Bronchial epithelial cell (primary cell): ENCODE measurements at regions not wholly inside any gene's neighbourhood (a gene's known extent, or its start where the extent isn't known, plus 50 kb on each side); places are given as distances from the start of the nearest gene placed in this dataset.

Experiments used
- DNase-seq: peaks from one replicate; pipeline ENCODE4 v3.0.0-alpha.2; 2010; ENCODE audit warnings: low read depth
- FAIRE-seq: peaks from 2 replicates; lab custom pipeline; 2011; peaks lifted over from hg19 to GRCh38; lab: Jason Lieb, UNC
- H3K27me3 ChIP-seq: 2 replicates; pipeline ENCODE4 v1.5.1; 2011; ENCODE audit warnings: low read length; ENCODE audit not compliant: control insufficient read depth, insufficient read depth
- H3K36me3 ChIP-seq: 2 replicates; pipeline ENCODE4 v1.5.1; 2011; ENCODE audit warnings: low read length; ENCODE audit not compliant: control insufficient read depth, insufficient read depth
- H3K4me3 ChIP-seq: 2 replicates; pipeline ENCODE4 v1.5.1; 2011; ENCODE audit warnings: mild to moderate bottlenecking, low read depth, low read length, control low read depth
- TF ChIP-seq, protein P1 (sequence below): IDR thresholded peaks from 2 replicates; pipeline ENCODE4 v1.5.1; 2011; ENCODE audit warnings: mild to moderate bottlenecking, moderate library complexity, low read length, control low read depth, inconsistent platforms; ENCODE audit not compliant: insufficient read depth, severe bottlenecking

DNA sequence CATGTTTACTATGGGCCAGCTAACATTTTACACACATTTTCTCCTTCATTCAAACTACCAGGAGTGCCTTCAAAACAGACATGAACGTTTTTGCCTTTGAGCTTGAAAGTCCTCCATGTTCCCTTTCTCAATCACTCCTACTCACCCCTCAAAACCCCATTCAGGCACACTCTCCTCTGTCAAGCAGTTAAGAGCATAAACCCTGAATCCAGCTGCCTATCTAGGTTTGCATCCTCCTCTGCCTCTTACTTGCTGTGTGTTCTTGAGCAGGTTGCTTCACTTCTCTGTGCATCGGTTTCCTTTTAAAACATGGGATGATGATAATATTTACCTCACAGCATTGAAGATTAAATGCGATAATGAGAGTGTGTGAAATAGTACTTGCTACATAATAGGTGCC, 215.3 kb downstream of the HAPSTR1 start:
- TF ChIP-seq, protein P1, sequence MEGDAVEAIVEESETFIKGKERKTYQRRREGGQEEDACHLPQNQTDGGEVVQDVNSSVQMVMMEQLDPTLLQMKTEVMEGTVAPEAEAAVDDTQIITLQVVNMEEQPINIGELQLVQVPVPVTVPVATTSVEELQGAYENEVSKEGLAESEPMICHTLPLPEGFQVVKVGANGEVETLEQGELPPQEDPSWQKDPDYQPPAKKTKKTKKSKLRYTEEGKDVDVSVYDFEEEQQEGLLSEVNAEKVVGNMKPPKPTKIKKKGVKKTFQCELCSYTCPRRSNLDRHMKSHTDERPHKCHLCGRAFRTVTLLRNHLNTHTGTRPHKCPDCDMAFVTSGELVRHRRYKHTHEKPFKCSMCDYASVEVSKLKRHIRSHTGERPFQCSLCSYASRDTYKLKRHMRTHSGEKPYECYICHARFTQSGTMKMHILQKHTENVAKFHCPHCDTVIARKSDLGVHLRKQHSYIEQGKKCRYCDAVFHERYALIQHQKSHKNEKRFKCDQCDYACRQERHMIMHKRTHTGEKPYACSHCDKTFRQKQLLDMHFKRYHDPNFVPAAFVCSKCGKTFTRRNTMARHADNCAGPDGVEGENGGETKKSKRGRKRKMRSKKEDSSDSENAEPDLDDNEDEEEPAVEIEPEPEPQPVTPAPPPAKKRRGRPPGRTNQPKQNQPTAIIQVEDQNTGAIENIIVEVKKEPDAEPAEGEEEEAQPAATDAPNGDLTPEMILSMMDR, result no peak
- H3K36me3 ChIP-seq, result no peaks in the 10 kb centered on the region
- DNase-seq (no peak), FAIRE-seq (no peak)
- no peak overlapping the region for H3K4me3 ChIP-seq
- H3K27me3 ChIP-seq, result no peaks in the 10 kb centered on the region

DNA sequence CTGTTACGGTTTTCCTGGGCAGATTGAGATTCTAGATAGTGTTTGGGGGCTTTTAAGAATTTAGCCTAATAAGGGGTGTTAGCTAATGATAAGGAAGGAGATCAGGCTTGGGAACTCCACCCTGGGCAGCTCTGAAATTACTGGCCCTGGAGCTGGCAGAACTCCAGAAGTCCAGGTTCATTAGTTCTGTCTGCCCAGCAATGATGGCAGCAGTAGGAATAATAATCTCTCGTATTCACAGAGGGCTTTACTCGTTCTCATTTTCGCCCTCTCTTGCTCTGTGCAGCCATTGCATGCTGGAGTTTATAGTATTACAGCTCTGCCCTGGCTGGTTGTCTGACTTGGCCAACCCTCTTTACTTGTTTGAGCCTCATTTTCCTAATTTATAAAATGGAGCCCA, 216.0 kb downstream of the HAPSTR1 start:
- FAIRE-seq (no peak), DNase-seq (no peak)
- Histone ChIP-seq H3K27me3 (no peaks in the 10 kb centered on the region), H3K4me3 (no peak overlapping the region), H3K36me3 (no peaks in the 10 kb centered on the region)
- TF ChIP-seq, protein P1, result no peak

DNA sequence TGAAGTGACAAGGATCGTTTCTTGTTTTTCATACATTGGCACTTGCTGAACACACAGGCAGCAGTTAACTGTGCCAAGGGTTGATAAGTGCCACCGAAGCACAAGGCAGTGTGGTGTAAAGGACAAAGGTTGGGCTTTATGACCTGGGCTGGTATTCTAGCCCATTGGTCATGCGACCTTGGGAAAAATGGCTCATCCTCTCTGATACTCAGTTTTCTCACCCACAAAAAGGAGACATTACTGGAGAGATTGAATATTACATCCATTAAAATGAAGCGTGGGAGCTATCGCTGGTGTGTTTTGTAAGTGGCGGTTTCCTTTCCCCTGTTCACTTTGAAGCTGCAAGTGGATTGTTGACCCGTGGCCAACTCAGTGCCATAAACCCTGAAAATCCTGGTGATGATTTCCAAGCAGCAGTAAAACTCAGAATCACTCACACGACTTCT, 216.9 kb downstream of the HAPSTR1 start:
- TF ChIP-seq, protein P1, result no peak
- DNase-seq, result no peak
- Histone ChIP-seq H3K36me3 (no peaks in the 10 kb centered on the region), H3K4me3 (no peak overlapping the region), H3K27me3 (no peaks in the 10 kb centered on the region)
- FAIRE-seq, result no peak

DNA sequence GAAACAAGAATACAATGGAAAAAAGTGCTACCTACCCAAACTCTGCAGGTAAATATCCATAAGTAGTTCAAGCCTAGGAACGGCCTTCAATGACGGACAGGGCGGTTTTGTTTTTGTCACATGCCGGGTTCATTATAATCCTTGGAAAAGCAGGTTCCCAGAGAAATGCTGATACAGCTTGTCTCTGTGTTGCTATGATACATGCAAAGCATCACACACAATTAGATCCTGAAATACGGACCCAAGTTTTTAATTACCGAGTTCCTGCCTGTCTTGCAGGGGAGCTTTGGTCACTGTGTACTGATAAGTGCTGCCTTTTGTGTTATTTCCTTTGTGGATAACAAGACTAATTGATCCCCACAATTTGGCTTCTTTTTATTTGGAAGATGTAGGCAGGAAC, 217.4 kb downstream of the HAPSTR1 start:
- no peaks in the 10 kb centered on the region for H3K36me3 ChIP-seq
- H3K4me3 ChIP-seq, result no peak overlapping the region
- FAIRE-seq (no peak), DNase-seq (no peak)
- no peaks in the 10 kb centered on the region for H3K27me3 ChIP-seq
- TF ChIP-seq, protein P1, result no peak

DNA sequence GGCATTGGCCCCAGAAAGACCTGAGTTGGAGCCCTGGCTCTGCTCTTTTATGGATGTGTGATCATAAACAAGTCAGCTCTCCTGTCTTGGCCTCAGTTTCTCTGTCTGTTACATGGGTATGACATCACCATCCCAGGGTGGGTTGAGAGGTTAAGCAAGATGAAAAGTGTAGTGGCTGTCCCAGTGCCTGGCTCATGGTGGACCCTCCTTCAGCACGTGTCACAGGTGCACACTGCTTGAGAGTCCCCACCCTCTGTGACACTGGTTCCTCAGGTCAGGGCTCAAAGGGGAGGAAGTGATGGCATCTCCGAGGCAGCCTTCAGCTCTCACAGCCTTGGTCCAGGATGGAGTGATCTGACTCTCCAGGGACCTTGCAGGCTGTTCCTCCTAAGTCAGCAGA, 218.4 kb downstream of the HAPSTR1 start:
- no peak overlapping the region for H3K4me3 ChIP-seq
- TF ChIP-seq, protein P1, result no peak
- no peaks in the 10 kb centered on the region for H3K36me3 ChIP-seq
- no peaks in the 10 kb centered on the region for H3K27me3 ChIP-seq
- FAIRE-seq, result no peak
- DNase-seq, result no peak

DNA sequence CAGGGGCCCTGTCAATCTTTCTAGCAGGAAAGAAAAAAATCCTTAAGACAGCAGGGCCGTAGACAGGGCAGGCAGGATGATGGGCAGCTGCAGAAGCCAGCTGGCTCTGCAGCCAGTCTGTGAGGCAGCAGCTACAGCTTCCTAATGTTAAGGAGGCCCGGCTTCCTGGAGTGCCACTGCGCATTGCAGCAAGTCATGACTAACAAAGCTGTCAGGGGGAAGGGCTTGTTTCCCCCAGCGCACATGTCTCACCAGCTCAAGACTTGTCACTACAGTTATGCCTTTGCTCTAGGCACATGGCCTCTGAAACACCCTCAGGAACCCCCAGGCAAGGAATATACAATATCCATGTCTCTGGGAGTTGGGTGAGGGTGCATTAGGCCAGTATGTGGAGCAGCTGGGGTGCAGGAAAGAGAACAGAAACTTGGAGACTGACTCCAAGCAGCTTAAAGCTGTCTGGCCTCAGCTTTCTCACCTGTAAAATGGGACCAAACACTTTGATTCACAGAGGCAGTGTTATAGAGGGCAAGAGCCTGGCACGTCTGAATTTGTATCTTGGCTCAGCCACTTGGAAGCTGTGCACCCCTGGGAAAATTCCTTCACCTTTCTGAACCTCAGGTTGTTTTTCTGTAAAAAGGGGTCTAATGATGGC, 220.0 kb downstream of the HAPSTR1 start:
- no peak overlapping the region for H3K4me3 ChIP-seq
- H3K27me3 ChIP-seq, result no peaks in the 10 kb centered on the region
- TF ChIP-seq, protein P1, result no peak
- no peak for FAIRE-seq
- no peaks in the 10 kb centered on the region for H3K36me3 ChIP-seq
- DNase-seq, result peak; percentile 33
